Activated gamma-delta T cell treated with anti-CD3 and anti-CD28 coated beads, Interleukin-2, amount 50 U/mL, for 16 hours (primary cell): ENCODE measurements at regions not wholly inside any gene's neighbourhood (a gene's known extent, or its start where the extent isn't known, plus 50 kb on each side); places are given as distances from the start of the nearest gene placed in this dataset.

Experiments used
- DNase-seq: peaks from one replicate; pipeline ENCODE4 v3.0.0-alpha.2; 2020; ENCODE audit warnings: low read depth

DNA sequence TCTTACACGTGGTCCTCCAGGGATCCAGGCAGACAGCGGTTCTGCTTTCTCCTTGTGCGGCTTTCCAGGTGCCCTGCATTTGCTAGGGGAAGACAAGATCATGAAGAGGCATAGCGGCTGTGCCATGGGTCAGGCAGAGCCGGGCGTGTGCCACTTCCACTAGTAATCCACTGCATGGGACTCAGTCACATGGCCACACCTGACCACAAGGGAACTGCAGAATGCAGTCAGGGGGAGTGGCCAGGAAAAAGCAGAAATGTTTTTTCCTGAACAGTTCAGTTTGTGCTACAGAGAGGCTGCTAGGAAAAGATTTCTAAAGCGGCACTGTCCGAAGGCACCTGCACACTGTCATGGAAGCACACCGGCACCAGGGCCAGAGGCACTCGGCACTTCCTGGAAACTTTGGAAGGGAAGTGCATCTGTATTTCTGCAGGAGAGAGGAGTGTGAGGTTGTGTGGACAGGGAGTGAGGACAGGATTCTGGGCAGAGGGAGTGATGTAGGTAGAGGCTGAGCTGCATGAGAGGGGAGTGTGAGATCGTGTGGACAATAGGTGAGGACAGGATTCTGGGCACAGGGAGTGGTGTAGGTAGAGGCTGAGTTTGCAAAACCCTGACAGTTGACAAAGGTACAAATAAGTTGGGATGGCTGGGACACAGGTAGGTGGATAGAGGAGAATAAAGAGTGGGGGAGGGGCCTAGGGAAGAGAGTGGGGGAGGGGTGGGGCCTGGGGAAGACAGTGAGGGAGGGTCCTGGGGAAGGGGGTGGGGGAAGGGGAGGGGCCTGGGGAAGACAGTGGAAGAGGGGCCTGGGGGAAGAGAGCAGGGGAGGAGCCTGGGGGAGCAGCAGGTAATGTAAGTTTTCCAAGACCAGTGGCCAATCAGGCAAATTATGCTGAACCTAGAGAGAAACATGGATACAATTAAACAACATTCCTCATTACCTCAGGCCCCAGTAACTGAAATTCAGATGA lies 1436.3 kb downstream of the TBC1D22A start:
- no peak for DNase-seq

- DNase-seq: no peak
Observed at GRCh38 chr22:48197189-48197690, 1434.8 kb downstream of the TBC1D22A start.

- DNase-seq: no peak
Observed at GRCh38 chr22:48192920-48193319, 1430.5 kb downstream of the TBC1D22A start.

GRCh38 chr22:48192071-48192470 lies 1429.6 kb downstream of the TBC1D22A start:
- DNase-seq: no peak

GRCh38 chr22:48188231-48188721 lies 1425.8 kb downstream of the TBC1D22A start:
- no peak for DNase-seq

DNA sequence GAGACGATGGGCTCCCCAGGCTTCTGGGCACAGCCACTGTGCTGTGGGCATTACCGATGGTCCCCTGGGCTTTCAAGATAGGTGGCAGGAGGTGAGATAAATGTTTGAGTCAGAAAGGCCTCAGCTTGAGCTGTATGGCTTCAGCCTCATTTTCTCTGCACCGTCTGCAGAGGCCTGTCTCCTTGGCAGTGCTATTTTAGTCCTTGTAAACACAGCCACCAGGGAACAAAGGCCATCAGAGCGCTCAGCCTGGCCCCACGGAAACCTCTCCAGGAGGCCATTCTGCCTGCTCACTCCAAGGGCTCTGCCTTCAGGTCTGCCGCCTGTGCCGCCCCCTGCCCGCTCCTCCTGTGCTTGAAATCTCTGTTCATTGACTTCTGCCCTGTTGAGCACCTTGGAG lies 1424.9 kb downstream of the TBC1D22A start:
- no peak for DNase-seq

DNA sequence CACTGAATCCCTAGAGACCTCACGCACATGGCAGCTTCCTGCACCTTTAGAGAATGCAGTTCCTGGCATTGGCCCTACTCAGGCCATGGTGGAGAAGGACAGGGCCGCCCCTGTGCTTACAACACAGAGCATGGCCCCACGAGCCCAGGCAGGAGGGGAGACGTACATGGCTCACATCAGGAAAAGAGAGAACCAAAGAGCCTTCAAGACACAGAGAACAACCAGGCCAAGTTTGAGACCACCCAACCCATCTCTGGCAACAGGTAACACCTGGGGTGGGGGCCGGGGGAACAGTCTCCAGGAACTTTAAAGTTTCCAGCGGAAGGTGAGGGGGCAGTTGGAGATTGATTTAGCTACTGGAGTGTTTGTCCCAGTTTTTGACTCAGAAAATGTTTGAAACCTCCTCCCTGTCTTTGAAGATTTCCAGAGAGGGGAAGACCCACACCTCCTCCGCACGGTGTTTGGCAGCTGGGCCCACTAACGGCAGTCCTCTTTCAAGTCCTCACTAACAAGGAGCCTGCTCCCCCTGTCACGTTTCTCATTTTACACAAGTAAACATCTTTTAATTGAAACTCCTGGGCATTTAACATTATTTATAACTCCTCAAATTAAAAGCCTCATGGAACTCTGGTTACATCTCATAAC lies 1423.8 kb downstream of the TBC1D22A start:
- DNase-seq: no peak

DNA sequence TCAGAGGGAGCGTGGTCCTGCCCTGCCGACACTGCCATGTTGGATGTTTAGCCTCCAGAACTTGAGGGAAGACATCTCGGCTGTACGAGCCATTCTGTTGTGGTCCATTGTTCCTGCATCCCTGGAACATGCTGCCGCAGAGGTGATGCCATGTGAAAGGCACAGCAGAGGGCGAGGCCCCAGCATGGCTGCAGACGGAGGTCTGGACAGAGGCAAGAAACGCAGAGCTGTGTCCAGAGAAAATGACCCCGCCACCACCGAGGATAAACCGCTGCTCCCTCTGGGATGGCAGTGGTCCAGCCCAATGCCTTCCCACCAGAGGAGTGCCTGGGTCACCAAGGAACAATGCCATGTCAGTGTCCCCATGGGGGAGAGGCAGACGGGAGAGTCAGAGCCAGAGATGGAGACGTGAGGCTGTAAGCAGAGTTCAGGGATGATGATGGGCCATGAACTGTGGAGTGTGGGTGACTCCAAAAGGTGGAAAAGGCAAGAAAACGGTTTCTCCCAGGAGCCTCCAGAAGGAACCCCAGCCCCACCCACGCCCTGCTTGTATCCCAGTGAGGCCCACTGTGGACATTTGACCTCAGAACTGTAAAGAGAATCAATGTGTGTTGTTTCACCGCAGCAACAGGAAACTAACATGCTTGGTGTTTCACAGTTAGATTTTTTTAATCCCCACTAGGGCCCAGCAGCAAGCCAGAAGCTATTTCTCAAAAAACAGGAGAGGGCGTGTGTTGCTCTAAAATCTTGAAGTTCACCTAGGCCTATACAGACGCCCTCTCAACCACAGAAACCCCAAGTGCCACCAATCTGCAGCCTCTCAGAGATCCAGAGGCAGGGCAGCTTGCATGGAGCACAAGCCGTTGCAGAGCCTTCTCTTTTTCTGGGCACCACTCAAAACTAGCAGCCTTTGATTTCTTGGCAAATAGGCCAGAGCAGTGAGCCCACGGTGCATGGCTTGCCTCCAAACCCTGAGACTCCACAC lies 1422.9 kb downstream of the TBC1D22A start:
- DNase-seq: no peak

GRCh38 chr22:48182846-48183805 lies 1420.7 kb downstream of the TBC1D22A start:
- DNase-seq: no peak

GRCh38 chr22:48182031-48182430 lies 1419.6 kb downstream of the TBC1D22A start:
- DNase-seq: no peak

DNA sequence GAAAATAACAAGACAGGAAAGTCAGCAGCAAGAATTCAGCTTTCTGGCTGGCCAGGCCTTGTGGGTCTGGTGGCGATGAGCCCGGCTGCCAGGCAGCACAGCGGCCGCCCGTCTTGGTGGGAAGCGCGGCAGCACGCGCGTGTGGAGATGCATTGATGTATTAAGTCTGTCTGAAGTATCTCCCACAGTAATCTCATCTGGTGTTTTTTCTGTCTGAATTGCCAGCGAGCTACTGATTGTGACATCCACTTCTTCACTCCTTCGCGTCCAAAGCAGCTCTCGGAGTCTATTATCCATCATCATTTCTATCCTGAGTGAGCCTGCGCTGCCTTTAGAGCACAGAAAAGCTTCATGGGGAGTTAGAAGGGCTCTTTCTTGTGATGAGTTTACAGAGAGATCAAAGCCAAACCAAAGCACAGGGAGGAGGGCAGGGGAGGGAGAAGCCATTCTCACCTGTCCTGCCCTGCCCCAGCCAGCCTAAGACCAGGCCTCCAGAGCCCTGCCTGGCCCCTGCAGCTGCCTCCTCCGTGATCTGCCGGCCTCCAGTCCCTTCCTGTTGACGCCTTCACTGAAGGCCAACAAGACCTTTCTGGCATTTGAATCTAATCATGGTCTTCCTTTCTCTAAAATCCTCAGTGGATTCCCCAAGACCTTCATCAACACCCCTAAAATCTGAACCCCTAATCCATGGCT lies 1419.0 kb downstream of the TBC1D22A start:
- no peak for DNase-seq

- no peak for DNase-seq
Observed at GRCh38 chr22:48180631-48181030, 1418.2 kb downstream of the TBC1D22A start.

GRCh38 chr22:48179571-48180546 lies 1417.4 kb downstream of the TBC1D22A start:
- no peak for DNase-seq

DNA sequence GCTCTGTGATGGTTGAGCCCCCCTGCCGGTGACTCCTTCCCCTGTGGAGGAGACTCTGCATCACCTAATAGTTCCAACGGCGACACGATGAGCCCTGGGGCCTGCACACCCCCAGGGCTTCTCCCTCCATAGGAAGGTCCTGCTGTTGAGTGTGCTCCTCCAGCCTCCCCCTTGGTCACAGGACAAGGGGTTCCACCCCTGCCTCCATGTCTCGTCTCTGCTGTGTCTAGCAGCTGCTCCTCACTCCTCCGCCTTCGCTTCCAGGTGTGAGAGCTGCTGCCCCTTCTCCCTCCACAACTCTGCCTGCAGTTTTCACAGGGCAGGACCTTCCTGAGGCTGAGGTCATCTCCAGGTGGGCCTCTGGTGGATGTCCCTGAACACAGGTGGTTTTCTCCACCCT lies 1416.1 kb downstream of the TBC1D22A start:
- no peak for DNase-seq

- DNase-seq: no peak
Observed at GRCh38 chr22:48177631-48178030, 1415.2 kb downstream of the TBC1D22A start.

DNA sequence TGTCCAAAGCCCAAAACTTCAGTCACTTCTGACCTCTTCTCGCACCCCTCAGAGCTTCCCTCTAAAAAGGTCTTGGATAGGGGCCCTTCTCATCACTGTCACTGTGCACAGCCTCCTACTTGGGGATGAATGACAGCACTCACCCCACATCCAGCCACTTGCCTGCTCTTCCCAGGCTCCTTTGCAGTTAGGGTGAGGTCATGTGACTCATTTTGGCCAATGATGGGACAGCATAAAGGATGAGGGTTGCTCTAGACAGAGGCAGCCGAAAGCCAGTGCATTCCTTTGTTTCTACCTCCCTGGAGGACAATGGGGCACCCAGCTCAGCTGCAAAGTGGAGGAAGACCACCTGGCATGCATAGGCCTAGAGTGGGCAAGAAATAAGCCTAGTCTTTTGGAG lies 1413.3 kb downstream of the TBC1D22A start:
- DNase-seq: no peak

GRCh38 chr22:48173773-48174160 lies 1411.3 kb downstream of the TBC1D22A start:
- no peak for DNase-seq

- no peak for DNase-seq
Observed at GRCh38 chr22:48173061-48173772, 1410.8 kb downstream of the TBC1D22A start.
